ENCODE measurements at regions not wholly inside any gene's neighbourhood (a gene's known extent, or its start where the extent isn't known, plus 50 kb on each side); places are given as distances from the start of the nearest gene placed in this dataset.
"Not testable (repeated sequence)": the region's sequence is repeated elsewhere in the genome, so short reads cannot be mapped to it uniquely, and the experiment has no call there.

DNA sequence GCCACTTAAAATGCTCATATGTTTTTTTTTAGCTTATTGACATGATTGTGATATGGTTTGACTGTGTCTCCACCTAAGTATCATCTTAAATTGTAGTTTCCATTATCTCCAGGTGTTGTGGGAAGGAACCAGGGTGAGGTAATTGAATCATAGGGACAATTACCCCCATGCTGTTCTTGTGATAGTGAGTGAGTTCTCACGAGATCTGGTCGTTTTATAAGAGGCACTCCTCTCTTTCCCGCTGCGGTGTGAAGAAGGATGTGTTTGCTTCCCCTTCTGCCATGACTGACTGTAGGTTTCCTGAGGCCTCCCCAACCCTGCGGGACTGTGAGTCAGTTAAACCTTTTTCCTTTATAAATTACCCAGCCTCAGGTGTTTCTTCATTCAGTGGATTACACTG is 80.5 kb upstream of the ETV1 start:
- Histone ChIP-seq H3K4me3 (ENCODE audit: low read depth in 2 of 2, low read length in 1 of 2) (no peak overlapping the region), H3K9me3 (no peaks in the 10 kb centered on the region), H2AFZ (ENCODE audit: low read depth) (no peak overlapping the region), H3K4me1 (ENCODE audit: control insufficient read depth in 1 of 2, insufficient read depth in 2 of 2, low read depth in 1 of 2, low read length in 1 of 2) (no peaks in the 10 kb centered on the region), H3K79me2 (ENCODE audit: insufficient read depth) (no peaks in the 10 kb centered on the region), H3K9me2 (peaks cover 2% of the 10 kb centered on the region; the same call in 1 of the 2 replicates), H3K27me3 (ENCODE audit: insufficient read depth) (no peaks in the 10 kb centered on the region), H4K20me1 (ENCODE audit: insufficient read depth) (no peaks in the 10 kb centered on the region), H3K27ac (ENCODE audit: low read depth in 2 of 2, low read length in 1 of 2) (no peak overlapping the region), H3K9ac (no peak overlapping the region), H3K4me2 (no peak overlapping the region), H3F3A (replicated peaks; ENCODE audit: insufficient read depth) (no peaks in the 10 kb centered on the region), H3K36me3 (replicated peaks in 1 of 2; ENCODE audit: control insufficient read depth in 1 of 2, insufficient read depth in 2 of 2, low read length in 1 of 2) (no peaks in the 10 kb centered on the region)
- no peak for DNase-seq
- no peak for TF ChIP-seq MAX (IDR thresholded peaks at IDR 0.05; ENCODE audit: low read depth)
- no peak for TF ChIP-seq TCF12 (IDR thresholded peaks at IDR 0.05)
- TF ChIP-seq PBX3 (IDR thresholded peaks at IDR 0.05) = no peak
- WGBS (ENCODE audit: low lambda C conversion rate) = 81% methylated on average over 5 of the region's 5 CpGs
- ChIA-PET POLR2A (no interaction called here), CTCF (no interaction called here)

- H3F3A ChIP-seq (replicated peaks; ENCODE audit: insufficient read depth); H3K79me2 ChIP-seq (ENCODE audit: insufficient read depth); H2AFZ ChIP-seq (ENCODE audit: low read depth); H3K27me3 ChIP-seq (ENCODE audit: insufficient read depth); H3K9ac ChIP-seq; H3K4me2 ChIP-seq; H3K9me3 ChIP-seq; H3K27ac ChIP-seq (ENCODE audit: low read depth in 2 of 2, low read length in 1 of 2); H3K4me1 ChIP-seq (ENCODE audit: control insufficient read depth in 1 of 2, insufficient read depth in 2 of 2, low read depth in 1 of 2, low read length in 1 of 2); H4K20me1 ChIP-seq (ENCODE audit: insufficient read depth); H3K9me2 ChIP-seq; DNase-seq; POLR2A ChIA-PET; H3K4me3 ChIP-seq (ENCODE audit: low read depth in 2 of 2, low read length in 1 of 2); H3K36me3 ChIP-seq (replicated peaks in 1 of 2; ENCODE audit: control insufficient read depth in 1 of 2, insufficient read depth in 2 of 2, low read length in 1 of 2): not testable (repeated sequence)
- 88% methylated on average over 8 of the region's 8 CpGs for WGBS (ENCODE audit: low lambda C conversion rate)
- CTCF ChIA-PET = interaction anchor here (1.0 kb wide), 2 partner anchors 10 to 476 kb away, joined by 3 read pairs; no protein-coding TSS in a partner anchor
Measured at GRCh38 chr7:14066783-14067182, 77.3 kb upstream of the ETV1 start.

DNA sequence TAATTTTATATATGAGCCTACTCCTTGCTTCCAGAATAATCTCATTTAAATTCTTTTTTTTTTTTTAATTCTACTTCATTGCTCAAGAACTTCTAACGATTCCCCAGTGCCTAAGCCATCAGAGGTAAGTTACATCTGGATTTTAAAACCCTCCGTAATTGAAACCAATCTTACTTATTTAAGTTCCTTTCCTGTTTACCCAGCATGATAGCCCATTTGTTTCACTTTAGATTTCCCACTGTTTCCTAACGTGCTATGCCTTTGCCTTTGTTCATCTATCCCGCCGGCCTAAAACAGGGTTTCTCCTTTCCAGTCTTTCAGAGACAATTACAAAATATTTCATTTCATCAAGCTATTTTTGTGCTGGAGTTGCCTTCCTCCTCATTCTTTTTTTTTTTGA is 75.8 kb upstream of the ETV1 start:
- H3F3A ChIP-seq (replicated peaks; ENCODE audit: insufficient read depth) = no peaks in the 10 kb centered on the region
- no peaks in the 10 kb centered on the region for H3K36me3 ChIP-seq (replicated peaks in 1 of 2; ENCODE audit: control insufficient read depth in 1 of 2, insufficient read depth in 2 of 2, low read length in 1 of 2)
- no peak overlapping the region for H3K9ac ChIP-seq
- DNase-seq = no peak
- H4K20me1 ChIP-seq (ENCODE audit: insufficient read depth) = no peaks in the 10 kb centered on the region
- no peak overlapping the region for H3K4me2 ChIP-seq
- CTCF ChIA-PET = interaction anchor here (0.7 kb wide), 1 partner anchor 818 kb away, joined by 3 read pairs; no protein-coding TSS in a partner anchor
- WGBS (ENCODE audit: low lambda C conversion rate) = 89% methylated on average over 5 of the region's 5 CpGs
- POLR2A ChIA-PET = no interaction called here
- no peak overlapping the region for H3K27ac ChIP-seq (ENCODE audit: low read depth in 2 of 2, low read length in 1 of 2)
- H3K4me3 ChIP-seq (ENCODE audit: low read depth in 2 of 2, low read length in 1 of 2) = no peak overlapping the region
- peaks cover 6% of the 10 kb centered on the region; the same call in 1 of the 2 replicates for H3K9me2 ChIP-seq
- TF ChIP-seq NRF1 (IDR thresholded peaks at IDR 0.05; ENCODE audit: low read depth, low read length) (no peak), YY1 (IDR thresholded peaks at IDR 0.05; ENCODE audit: low read depth) (no peak), EP300 (IDR thresholded peaks at IDR 0.05; ENCODE audit: borderline replicate concordance in 1 of 2, low read depth in 1 of 2, low read length in 1 of 2) (no peak), MAX (IDR thresholded peaks at IDR 0.05; ENCODE audit: low read depth) (no peak), SIN3A (IDR thresholded peaks at IDR 0.05; ENCODE audit: borderline replicate concordance, low read depth, low read length) (no peak), GATA2 (CRISPR knock-in tag; IDR thresholded peaks at IDR 0.05) (no peak), USF1 (IDR thresholded peaks at IDR 0.05; ENCODE audit: borderline replicate concordance, low read depth) (no peak), MEF2A (IDR thresholded peaks at IDR 0.05; ENCODE audit: borderline replicate concordance, low read depth) (no peak), RFX5 (IDR thresholded peaks at IDR 0.05; ENCODE audit: low read length) (no peak), POLR2AphosphoS5 (IDR thresholded peaks at IDR 0.05; ENCODE audit: low read depth, low read length) (no peak)
- TF ChIP-seq, protein P1, sequence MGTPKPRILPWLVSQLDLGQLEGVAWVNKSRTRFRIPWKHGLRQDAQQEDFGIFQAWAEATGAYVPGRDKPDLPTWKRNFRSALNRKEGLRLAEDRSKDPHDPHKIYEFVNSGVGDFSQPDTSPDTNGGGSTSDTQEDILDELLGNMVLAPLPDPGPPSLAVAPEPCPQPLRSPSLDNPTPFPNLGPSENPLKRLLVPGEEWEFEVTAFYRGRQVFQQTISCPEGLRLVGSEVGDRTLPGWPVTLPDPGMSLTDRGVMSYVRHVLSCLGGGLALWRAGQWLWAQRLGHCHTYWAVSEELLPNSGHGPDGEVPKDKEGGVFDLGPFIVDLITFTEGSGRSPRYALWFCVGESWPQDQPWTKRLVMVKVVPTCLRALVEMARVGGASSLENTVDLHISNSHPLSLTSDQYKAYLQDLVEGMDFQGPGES (IDR thresholded peaks at IDR 0.05; ENCODE audit: low read depth, low read length) = no peak
- H3K9me3 ChIP-seq = no peaks in the 10 kb centered on the region
- no peaks in the 10 kb centered on the region for H3K4me1 ChIP-seq (ENCODE audit: control insufficient read depth in 1 of 2, insufficient read depth in 2 of 2, low read depth in 1 of 2, low read length in 1 of 2)
- no peak overlapping the region for H2AFZ ChIP-seq (ENCODE audit: low read depth)
- no peaks in the 10 kb centered on the region for H3K79me2 ChIP-seq (ENCODE audit: insufficient read depth)
- no peaks in the 10 kb centered on the region for H3K27me3 ChIP-seq (ENCODE audit: insufficient read depth)
